Smooth muscle cell (in vitro differentiated cells): ENCODE measurements at regions not wholly inside any gene's neighbourhood (a gene's known extent, or its start where the extent isn't known, plus 50 kb on each side); places are given as distances from the start of the nearest gene placed in this dataset.
"Not testable (repeated sequence)": the region's sequence is repeated elsewhere in the genome, so short reads cannot be mapped to it uniquely, and the experiment has no call there.

Experiments
- DNase-seq: peaks from one replicate; lab custom pipeline; 2025; ENCODE audit not compliant: unreplicated experiment; lab: John Stamatoyannopoulos, UW
- H2AFZ ChIP-seq: fragments of 200-600 bp; sonication (generic); 2 replicates; pipeline ENCODE4 v1.6.0; 2016; ENCODE audit warnings: antibody characterized with exemption, low read depth, mild to moderate bottlenecking
- H3F3A ChIP-seq: fragments of 200-600 bp; sonication (generic); 2 replicates; pipeline ENCODE4 v1.6.0; 2017; ENCODE audit warnings: antibody characterized with exemption, low read depth
- H3K27ac ChIP-seq: fragments of 200-600 bp; sonication (generic); 2 replicates; pipeline ENCODE4 v1.5.1; 2016; ENCODE audit warnings: low read depth, mild to moderate bottlenecking
- H3K27me3 ChIP-seq: fragments of 200-600 bp; sonication (generic); 2 replicates; pipeline ENCODE4 v1.6.1; 2016; ENCODE audit warnings: low read depth, mild to moderate bottlenecking
- H3K36me3 ChIP-seq: fragments of 200-600 bp; sonication (generic); 2 replicates; pipeline ENCODE4 v1.5.1; 2016; ENCODE audit warnings: low read depth
- H3K4me1 ChIP-seq: fragments of 200-600 bp; sonication (generic); 2 replicates; pipeline ENCODE4 v1.5.1; 2016; ENCODE audit warnings: low read depth
- H3K4me2 ChIP-seq: fragments of 200-600 bp; sonication (generic); 2 replicates; pipeline ENCODE4 v1.6.0; 2016; ENCODE audit warnings: mild to moderate bottlenecking
- H3K4me3 ChIP-seq: fragments of 200-600 bp; sonication (generic); 2 replicates; pipeline ENCODE4 v1.5.1; 2016; ENCODE audit warnings: mild to moderate bottlenecking
- H3K79me2 ChIP-seq: fragments of 200-600 bp; sonication (generic); 2 replicates; pipeline ENCODE4 v1.6.0; 2016; ENCODE audit warnings: low read depth, mild to moderate bottlenecking
- H3K9ac ChIP-seq: fragments of 200-600 bp; sonication (generic); 2 replicates; pipeline ENCODE4 v1.6.0; 2016; ENCODE audit warnings: low read depth
- H3K9me3 ChIP-seq: fragments of 200-600 bp; sonication (generic); replicated peaks from 2 replicates; pipeline ENCODE4 v1.5.1; 2016; ENCODE audit warnings: low read depth
- H4K20me1 ChIP-seq: fragments of 200-600 bp; sonication (generic); 2 replicates; pipeline ENCODE4 v1.6.0; 2016; ENCODE audit warnings: low read depth
- WGBS: methylation state at CpG from one replicate; pipeline ENCODE4 v1.1.7; 2016; ENCODE audit warnings: low lambda C conversion rate; 5-methylcytosine and 5-hydroxymethylcytosine counted together
- TF ChIP-seq, protein P1 (sequence below): fragments of 200-600 bp; sonication (generic); IDR thresholded peaks from 2 replicates; pipeline ENCODE4 v1.5.1; 2017; ENCODE audit warnings: borderline replicate concordance, mild to moderate bottlenecking, antibody characterized with exemption; ENCODE audit not compliant: insufficient read depth, poor library complexity, severe bottlenecking

DNA sequence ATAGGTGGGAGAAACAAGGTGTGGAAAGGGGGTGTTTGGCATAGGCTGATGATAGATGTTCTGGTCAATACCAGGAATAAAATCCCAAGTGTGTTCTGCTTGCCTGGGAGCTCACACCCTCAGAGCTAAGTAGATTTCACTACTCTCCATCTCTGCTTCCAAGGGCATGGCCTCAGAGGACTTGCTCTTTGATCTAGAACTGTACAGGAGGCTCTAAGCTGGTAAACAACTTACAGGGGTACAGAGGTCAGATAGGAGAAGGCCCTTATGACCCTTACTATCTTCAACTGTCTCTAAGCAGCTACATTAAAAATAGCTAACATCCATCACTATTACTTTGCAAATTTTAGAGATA is 221.5 kb upstream of the KLF14 start:
- Histone ChIP-seq H3K9ac (no peak overlapping the region), H3K9me3 (no peaks in the 10 kb centered on the region), H3K4me2 (peak overlapping the region; percentile 72), H3K79me2 (peaks cover 69% of the 10 kb centered on the region), H3K4me3 (no peak overlapping the region), H3K27ac (peak overlapping the region; percentile 99), H4K20me1 (peaks cover 5% of the 10 kb centered on the region), H3K27me3 (no peaks in the 10 kb centered on the region), H3K4me1 (peaks cover 17% of the 10 kb centered on the region), H3F3A (peaks cover 4% of the 10 kb centered on the region), H2AFZ (no peak overlapping the region), H3K36me3 (no peaks in the 10 kb centered on the region)
- no peak for DNase-seq
- TF ChIP-seq, protein P1, sequence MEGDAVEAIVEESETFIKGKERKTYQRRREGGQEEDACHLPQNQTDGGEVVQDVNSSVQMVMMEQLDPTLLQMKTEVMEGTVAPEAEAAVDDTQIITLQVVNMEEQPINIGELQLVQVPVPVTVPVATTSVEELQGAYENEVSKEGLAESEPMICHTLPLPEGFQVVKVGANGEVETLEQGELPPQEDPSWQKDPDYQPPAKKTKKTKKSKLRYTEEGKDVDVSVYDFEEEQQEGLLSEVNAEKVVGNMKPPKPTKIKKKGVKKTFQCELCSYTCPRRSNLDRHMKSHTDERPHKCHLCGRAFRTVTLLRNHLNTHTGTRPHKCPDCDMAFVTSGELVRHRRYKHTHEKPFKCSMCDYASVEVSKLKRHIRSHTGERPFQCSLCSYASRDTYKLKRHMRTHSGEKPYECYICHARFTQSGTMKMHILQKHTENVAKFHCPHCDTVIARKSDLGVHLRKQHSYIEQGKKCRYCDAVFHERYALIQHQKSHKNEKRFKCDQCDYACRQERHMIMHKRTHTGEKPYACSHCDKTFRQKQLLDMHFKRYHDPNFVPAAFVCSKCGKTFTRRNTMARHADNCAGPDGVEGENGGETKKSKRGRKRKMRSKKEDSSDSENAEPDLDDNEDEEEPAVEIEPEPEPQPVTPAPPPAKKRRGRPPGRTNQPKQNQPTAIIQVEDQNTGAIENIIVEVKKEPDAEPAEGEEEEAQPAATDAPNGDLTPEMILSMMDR, result no peak

DNA sequence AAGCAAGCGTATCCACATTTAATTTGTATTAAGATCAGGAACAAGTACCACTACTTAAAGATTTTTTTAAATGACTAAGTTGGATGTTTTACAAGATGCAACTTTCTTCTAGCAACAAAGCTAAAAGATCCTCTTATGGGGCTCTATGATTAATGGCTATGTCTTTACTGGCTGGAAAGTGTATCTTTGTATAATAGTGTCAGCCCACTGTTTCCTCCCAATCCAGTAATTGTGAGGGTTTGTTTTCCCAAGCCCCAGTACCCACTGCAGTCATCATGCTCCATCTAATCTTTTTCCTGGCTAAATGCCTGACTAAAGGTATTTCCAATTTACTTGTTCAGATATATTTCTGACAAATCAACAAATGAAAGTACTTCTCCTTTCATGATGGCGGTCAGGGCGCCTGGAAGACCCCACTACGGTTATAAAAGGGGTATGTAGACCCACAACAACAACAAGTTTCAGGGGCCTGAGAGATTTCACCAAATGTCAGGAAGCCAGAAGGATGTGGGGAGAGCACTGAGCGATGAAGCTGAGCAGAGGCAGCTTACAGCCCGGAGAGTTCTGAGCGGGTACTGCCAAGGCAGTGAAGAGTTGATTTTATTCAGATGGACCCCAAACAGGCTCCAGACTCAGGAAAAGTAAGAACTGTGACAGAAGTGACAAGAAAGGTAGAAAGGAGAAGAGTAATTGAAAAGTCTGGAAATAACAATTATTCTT is 222.6 kb upstream of the KLF14 start:
- peaks cover 21% of the 10 kb centered on the region for H3K4me1 ChIP-seq
- no peaks in the 10 kb centered on the region for H3K36me3 ChIP-seq
- H3K27me3 ChIP-seq, result no peaks in the 10 kb centered on the region
- H2AFZ ChIP-seq, result no peak overlapping the region
- H3K9ac ChIP-seq, result no peak overlapping the region
- peak overlapping the region; percentile 72 for H3K4me2 ChIP-seq
- DNase-seq, result no peak
- H4K20me1 ChIP-seq, result no peaks in the 10 kb centered on the region
- H3K27ac ChIP-seq, result peak overlapping the region; percentile 99
- 58% methylated on average over 7 of the region's 7 CpGs for WGBS
- H3K9me3 ChIP-seq, result no peaks in the 10 kb centered on the region
- H3F3A ChIP-seq, result peaks cover 8% of the 10 kb centered on the region
- no peak overlapping the region for H3K4me3 ChIP-seq
- TF ChIP-seq, protein P1, result no peak
- peaks cover 59% of the 10 kb centered on the region for H3K79me2 ChIP-seq

DNA sequence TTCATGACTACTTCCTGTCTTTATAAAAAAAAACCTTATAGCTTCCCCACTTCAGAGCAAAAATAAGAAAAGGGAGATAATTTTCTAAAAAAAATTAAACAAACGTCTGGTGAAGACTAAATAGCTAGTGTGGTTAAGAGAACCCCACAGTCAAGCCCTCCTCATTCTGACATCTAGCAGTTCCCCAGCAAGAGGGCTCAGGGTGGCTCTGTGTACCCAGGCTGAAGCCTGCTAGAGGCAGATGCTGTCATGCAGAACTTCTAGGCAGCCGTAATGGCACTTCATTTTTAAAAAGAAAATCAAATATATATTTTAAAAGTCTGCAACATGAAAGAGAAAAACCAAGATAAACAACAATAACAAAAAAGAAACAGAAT is 223.1 kb upstream of the KLF14 start:
- no peaks in the 10 kb centered on the region for H3K36me3 ChIP-seq
- H3K4me3 ChIP-seq, result no peak overlapping the region
- peaks cover 12% of the 10 kb centered on the region for H3F3A ChIP-seq
- peaks cover 25% of the 10 kb centered on the region for H3K4me1 ChIP-seq
- H2AFZ ChIP-seq, result no peak overlapping the region
- no peaks in the 10 kb centered on the region for H3K9me3 ChIP-seq
- H4K20me1 ChIP-seq, result no peaks in the 10 kb centered on the region
- no peak for DNase-seq
- WGBS, result 45% methylated on average over 2 of the region's 2 CpGs
- H3K27me3 ChIP-seq, result no peaks in the 10 kb centered on the region
- peaks cover 53% of the 10 kb centered on the region for H3K79me2 ChIP-seq
- H3K4me2 ChIP-seq, result peak overlapping the region; percentile 72
- H3K27ac ChIP-seq, result peak overlapping the region; percentile 99
- no peak overlapping the region for H3K9ac ChIP-seq
- TF ChIP-seq, protein P1, result no peak

DNA sequence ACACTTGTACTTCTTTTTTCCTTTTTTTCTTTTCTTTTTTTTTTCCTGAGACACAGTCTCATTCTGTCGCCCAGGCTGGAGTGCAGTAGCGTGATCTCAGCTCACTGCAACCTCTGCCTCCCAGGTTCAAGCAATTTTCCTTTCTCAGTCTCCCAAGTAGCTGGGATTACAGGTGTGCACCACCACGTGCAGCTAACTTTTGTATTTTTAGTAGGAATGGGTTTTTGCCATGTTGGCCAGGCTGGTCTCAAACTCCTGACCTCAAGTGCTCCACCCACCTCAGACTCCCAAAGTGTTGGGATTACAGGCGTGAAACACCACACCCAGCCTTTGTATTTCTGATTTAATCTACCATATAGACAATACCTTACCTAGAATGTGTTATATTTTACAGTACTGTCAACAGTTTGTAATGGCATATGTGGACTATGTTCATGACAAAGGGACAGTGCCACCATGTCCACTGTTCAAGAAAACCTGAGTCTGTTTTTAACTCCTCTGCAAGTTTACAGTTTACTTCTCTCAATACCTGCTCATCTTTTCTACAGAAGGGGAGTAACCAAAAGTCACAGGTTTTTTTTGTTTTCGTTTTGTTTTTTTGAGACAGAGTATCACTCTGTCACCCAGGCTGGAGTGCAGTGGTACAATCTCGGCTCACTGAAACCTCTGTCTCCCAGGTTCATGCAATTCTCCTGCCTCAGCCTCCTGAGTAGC is 223.9 kb upstream of the KLF14 start:
- WGBS, result 90% methylated on average over 6 of the region's 6 CpGs
- H3K9ac ChIP-seq, H4K20me1 ChIP-seq, H3K36me3 ChIP-seq, H3K27me3 ChIP-seq, DNase-seq, H3K4me3 ChIP-seq, H3K9me3 ChIP-seq, H2AFZ ChIP-seq: not testable (repeated sequence)
- H3K4me2 ChIP-seq, result peak overlapping the region; percentile 72
- H3K4me1 ChIP-seq, result peaks cover 25% of the 10 kb centered on the region
- peaks cover 12% of the 10 kb centered on the region for H3F3A ChIP-seq
- peaks cover 52% of the 10 kb centered on the region for H3K79me2 ChIP-seq
- H3K27ac ChIP-seq, result peak overlapping the region; percentile 99
